ENCODE measurements at regions not wholly inside any gene's neighbourhood (a gene's known extent, or its start where the extent isn't known, plus 50 kb on each side); places are given as distances from the start of the nearest gene placed in this dataset.

GRCh38 chr13:31670831-31671617 is 68.3 kb upstream of the RXFP2 start:
- no peak overlapping the region for H3K27ac Mint-ChIP-seq
- H3K9me3 Mint-ChIP-seq, result peaks cover 2% of the 10 kb centered on the region
- H3K4me3 Mint-ChIP-seq, result no peak overlapping the region
- ATAC-seq, result no peak
- H3K4me1 Mint-ChIP-seq (ENCODE audit: low read depth in 2 of 2), result no peaks in the 10 kb centered on the region
- H3K36me3 Mint-ChIP-seq, result no peaks in the 10 kb centered on the region
- H3K27me3 Mint-ChIP-seq, result peaks cover 6 to 14% of the 10 kb centered on the region in 2 donors
- no peak for DNase-seq (ENCODE audit: low spot score)

GRCh38 chr13:31674051-31674450 is 65.3 kb upstream of the RXFP2 start:
- Mint-ChIP-seq H3K27me3 (peaks cover 6 to 14% of the 10 kb centered on the region in 2 donors), H3K9me3 (peaks cover 2% of the 10 kb centered on the region), H3K4me1 (ENCODE audit: low read depth in 2 of 2) (no peaks in the 10 kb centered on the region), H3K36me3 (no peaks in the 10 kb centered on the region), H3K4me3 (no peak overlapping the region), H3K27ac (no peak overlapping the region)
- ATAC-seq, result no peak
- no peak for DNase-seq (ENCODE audit: low spot score)

GRCh38 chr13:31675440-31675953 is 63.8 kb upstream of the RXFP2 start:
- no peaks in the 10 kb centered on the region for H3K4me1 Mint-ChIP-seq (ENCODE audit: low read depth in 2 of 2)
- no peaks in the 10 kb centered on the region for H3K36me3 Mint-ChIP-seq
- ATAC-seq, result no peak
- no peak for DNase-seq (ENCODE audit: low spot score)
- H3K9me3 Mint-ChIP-seq, result peaks cover 2% of the 10 kb centered on the region
- peaks cover 6 to 14% of the 10 kb centered on the region in 2 donors for H3K27me3 Mint-ChIP-seq
- H3K4me3 Mint-ChIP-seq, result no peak overlapping the region
- no peak overlapping the region for H3K27ac Mint-ChIP-seq

GRCh38 chr13:31681133-31681532 is 58.2 kb upstream of the RXFP2 start:
- Mint-ChIP-seq H3K4me3 (no peak overlapping the region), H3K27ac (no peak overlapping the region), H3K4me1 (ENCODE audit: low read depth in 2 of 2) (no peaks in the 10 kb centered on the region), H3K36me3 (no peaks in the 10 kb centered on the region), H3K27me3 (peaks cover 2 to 31% of the 10 kb centered on the region in 2 donors), H3K9me3 (peaks cover 4% of the 10 kb centered on the region)
- DNase-seq (ENCODE audit: low spot score) (no peak), ATAC-seq (no peak)

- Mint-ChIP-seq H3K27me3 (peaks cover 3 to 36% of the 10 kb centered on the region in 2 donors), H3K36me3 (no peaks in the 10 kb centered on the region), H3K4me1 (ENCODE audit: low read depth in 2 of 2) (no peaks in the 10 kb centered on the region), H3K9me3 (peaks cover 4% of the 10 kb centered on the region), H3K27ac (no peak overlapping the region), H3K4me3 (no peak overlapping the region)
- no peak for DNase-seq (ENCODE audit: low spot score)
- no peak for ATAC-seq
Measured at GRCh38 chr13:31684466-31684865, 54.9 kb upstream of the RXFP2 start.

- peaks cover 4% of the 10 kb centered on the region for H3K9me3 Mint-ChIP-seq
- no peak overlapping the region for H3K4me3 Mint-ChIP-seq
- no peaks in the 10 kb centered on the region for H3K36me3 Mint-ChIP-seq
- peaks cover 4 to 39% of the 10 kb centered on the region in 2 donors for H3K27me3 Mint-ChIP-seq
- no peak for DNase-seq (ENCODE audit: low spot score)
- ATAC-seq, result no peak
- no peak overlapping the region for H3K27ac Mint-ChIP-seq
- H3K4me1 Mint-ChIP-seq (ENCODE audit: low read depth in 2 of 2), result no peaks in the 10 kb centered on the region
Measured at GRCh38 chr13:31686670-31687425, 52.5 kb upstream of the RXFP2 start.
